DND-41 (cell line): ENCODE measurements at regions not wholly inside any gene's neighbourhood (a gene's known extent, or its start where the extent isn't known, plus 50 kb on each side); places are given as distances from the start of the nearest gene placed in this dataset.

ENCODE experiments used
- ATAC-seq: fragments of 200-7000 bp; cut with Tn5 transposase; 3 replicates; pipeline ENCODE4 v1.9.1; 2021; ENCODE audit warnings: low read depth; ENCODE audit not compliant: insufficient read depth
- DNase-seq: peaks from one replicate; pipeline ENCODE4 v3.0.0-alpha.2; 2020
- H2AFZ ChIP-seq: 2 replicates; pipeline ENCODE4 v1.6.0; 2012; ENCODE audit warnings: low read depth, low read length
- H3K27ac ChIP-seq: 2 replicates; pipeline ENCODE4 v1.5.1; 2012; ENCODE audit warnings: low read length, inconsistent platforms
- H3K27me3 ChIP-seq: fragments of 200-600 bp; sonication (generic); 2 replicates; pipeline ENCODE4 v1.6.0; 2012; ENCODE audit warnings: low read length, mild to moderate bottlenecking, inconsistent platforms; ENCODE audit not compliant: insufficient read depth, poor library complexity
- H3K36me3 ChIP-seq: 2 replicates; pipeline ENCODE4 v1.5.1; 2012; ENCODE audit warnings: low read length, inconsistent platforms; ENCODE audit not compliant: insufficient read depth
- H3K4me1 ChIP-seq: 2 replicates; pipeline ENCODE4 v1.5.1; 2012; ENCODE audit warnings: mild to moderate bottlenecking, low read length; ENCODE audit not compliant: insufficient read depth
- H3K4me2 ChIP-seq: 2 replicates; pipeline ENCODE4 v1.6.0; 2012; ENCODE audit warnings: mild to moderate bottlenecking, moderate library complexity, low read length, inconsistent platforms; ENCODE audit not compliant: insufficient read depth
- H3K4me3 ChIP-seq, 2 experiments: fragments of 200-600 bp in 1 of 2; shearing (Covaris generic) in 1 of 2; 2 replicates each; pipeline ENCODE4 v1.5.1; 2012 to 2016; ENCODE audit warnings: inconsistent platforms in 2 of 2, low read length in 2 of 2, mild to moderate bottlenecking in 2 of 2, low read depth in 1 of 2, moderate library complexity in 1 of 2
- H3K79me2 ChIP-seq: 2 replicates; pipeline ENCODE4 v1.6.0; 2012; ENCODE audit warnings: low read length, inconsistent platforms; ENCODE audit not compliant: insufficient read depth
- H3K9ac ChIP-seq: 2 replicates; pipeline ENCODE4 v1.6.0; 2012; ENCODE audit warnings: low read depth, mild to moderate bottlenecking, inconsistent platforms, low read length, moderate library complexity
- H3K9me3 ChIP-seq: 2 replicates; pipeline ENCODE4 v1.5.1; 2012; ENCODE audit warnings: low read length, moderate library complexity, mild to moderate bottlenecking, inconsistent platforms; ENCODE audit not compliant: insufficient read depth, severe bottlenecking
- H4K20me1 ChIP-seq: 2 replicates; pipeline ENCODE4 v1.6.0; 2012; ENCODE audit warnings: low read length; ENCODE audit not compliant: insufficient read depth
- EZH2 ChIP-seq: IDR thresholded peaks from 3 replicates; pipeline ENCODE4 v1.6.1; 2012; ENCODE audit warnings: borderline replicate concordance, low read depth, mild to moderate bottlenecking, moderate library complexity, low read length, inconsistent platforms; ENCODE audit not compliant: severe bottlenecking
- TF ChIP-seq, protein P1 (sequence below): IDR thresholded peaks from 2 replicates; pipeline ENCODE4 v1.5.1; 2012; ENCODE audit warnings: borderline replicate concordance, low read length, moderate library complexity, mild to moderate bottlenecking; ENCODE audit not compliant: poor library complexity, severe bottlenecking; ENCODE audit errors: extremely low read depth

DNA sequence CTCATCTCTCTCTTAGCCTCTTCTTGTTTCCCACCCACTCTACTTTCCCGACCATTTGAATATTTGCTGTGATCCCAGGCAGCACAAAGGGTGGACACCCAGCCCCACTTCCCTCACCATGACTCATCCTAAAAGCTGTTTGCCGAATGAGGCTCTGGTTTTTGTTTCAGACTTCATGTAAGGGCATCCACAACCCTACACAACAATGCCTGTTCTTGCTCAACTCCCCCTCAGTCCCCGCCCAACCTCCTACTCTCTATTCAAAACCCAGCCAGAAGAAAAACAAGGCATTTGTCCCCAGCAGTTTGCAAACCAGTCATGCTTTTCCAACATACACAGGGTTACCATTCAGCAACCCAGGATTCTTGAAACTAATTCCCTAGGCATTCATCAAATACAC lies 516.5 kb upstream of the CNKSR2 start:
- no peaks in the 10 kb centered on the region for H3K36me3 ChIP-seq
- TF ChIP-seq EZH2 = no peak
- H2AFZ ChIP-seq = no peak overlapping the region
- ATAC-seq = no peak
- DNase-seq = no peak
- H3K27me3 ChIP-seq = no peaks in the 10 kb centered on the region
- H3K27ac ChIP-seq = no peak overlapping the region
- no peak overlapping the region for H3K4me3 ChIP-seq
- H3K4me1 ChIP-seq = no peaks in the 10 kb centered on the region
- no peaks in the 10 kb centered on the region for H4K20me1 ChIP-seq
- no peaks in the 10 kb centered on the region for H3K9me3 ChIP-seq
- no peak overlapping the region for H3K4me2 ChIP-seq
- H3K79me2 ChIP-seq = no peaks in the 10 kb centered on the region
- H3K9ac ChIP-seq = no peak overlapping the region

DNA sequence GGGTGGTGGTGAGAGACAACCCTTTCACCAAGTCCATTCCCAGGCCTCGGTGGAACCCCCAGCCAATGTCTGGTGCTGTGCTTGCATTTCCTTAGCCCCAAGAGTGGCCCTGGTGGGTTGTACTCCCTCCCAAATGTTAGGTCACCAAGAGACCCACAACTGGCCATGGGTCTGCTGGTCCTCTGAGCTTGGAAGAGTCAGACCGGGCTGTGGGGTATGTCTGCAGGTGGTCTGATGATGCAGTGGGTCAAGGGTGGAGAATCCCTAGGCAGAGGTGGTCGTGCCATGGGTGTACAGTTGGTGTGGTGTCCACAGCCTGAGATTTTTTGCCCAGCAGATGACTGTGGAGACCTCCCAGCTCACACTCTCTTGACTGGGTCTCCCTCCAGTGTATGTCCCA lies 535.7 kb upstream of the CNKSR2 start:
- H3K9me3 ChIP-seq = no peaks in the 10 kb centered on the region
- no peaks in the 10 kb centered on the region for H3K27me3 ChIP-seq
- ATAC-seq (no peak), DNase-seq (no peak)
- H3K4me2 ChIP-seq = no peak overlapping the region
- H3K4me3 ChIP-seq = no peak overlapping the region
- H4K20me1 ChIP-seq = no peaks in the 10 kb centered on the region
- TF ChIP-seq EZH2 = no peak
- TF ChIP-seq, protein P1, sequence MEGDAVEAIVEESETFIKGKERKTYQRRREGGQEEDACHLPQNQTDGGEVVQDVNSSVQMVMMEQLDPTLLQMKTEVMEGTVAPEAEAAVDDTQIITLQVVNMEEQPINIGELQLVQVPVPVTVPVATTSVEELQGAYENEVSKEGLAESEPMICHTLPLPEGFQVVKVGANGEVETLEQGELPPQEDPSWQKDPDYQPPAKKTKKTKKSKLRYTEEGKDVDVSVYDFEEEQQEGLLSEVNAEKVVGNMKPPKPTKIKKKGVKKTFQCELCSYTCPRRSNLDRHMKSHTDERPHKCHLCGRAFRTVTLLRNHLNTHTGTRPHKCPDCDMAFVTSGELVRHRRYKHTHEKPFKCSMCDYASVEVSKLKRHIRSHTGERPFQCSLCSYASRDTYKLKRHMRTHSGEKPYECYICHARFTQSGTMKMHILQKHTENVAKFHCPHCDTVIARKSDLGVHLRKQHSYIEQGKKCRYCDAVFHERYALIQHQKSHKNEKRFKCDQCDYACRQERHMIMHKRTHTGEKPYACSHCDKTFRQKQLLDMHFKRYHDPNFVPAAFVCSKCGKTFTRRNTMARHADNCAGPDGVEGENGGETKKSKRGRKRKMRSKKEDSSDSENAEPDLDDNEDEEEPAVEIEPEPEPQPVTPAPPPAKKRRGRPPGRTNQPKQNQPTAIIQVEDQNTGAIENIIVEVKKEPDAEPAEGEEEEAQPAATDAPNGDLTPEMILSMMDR = no peak
- no peaks in the 10 kb centered on the region for H3K36me3 ChIP-seq
- no peak overlapping the region for H3K27ac ChIP-seq
- H3K9ac ChIP-seq = no peak overlapping the region
- no peak overlapping the region for H2AFZ ChIP-seq
- H3K79me2 ChIP-seq = no peaks in the 10 kb centered on the region
- no peaks in the 10 kb centered on the region for H3K4me1 ChIP-seq

DNA sequence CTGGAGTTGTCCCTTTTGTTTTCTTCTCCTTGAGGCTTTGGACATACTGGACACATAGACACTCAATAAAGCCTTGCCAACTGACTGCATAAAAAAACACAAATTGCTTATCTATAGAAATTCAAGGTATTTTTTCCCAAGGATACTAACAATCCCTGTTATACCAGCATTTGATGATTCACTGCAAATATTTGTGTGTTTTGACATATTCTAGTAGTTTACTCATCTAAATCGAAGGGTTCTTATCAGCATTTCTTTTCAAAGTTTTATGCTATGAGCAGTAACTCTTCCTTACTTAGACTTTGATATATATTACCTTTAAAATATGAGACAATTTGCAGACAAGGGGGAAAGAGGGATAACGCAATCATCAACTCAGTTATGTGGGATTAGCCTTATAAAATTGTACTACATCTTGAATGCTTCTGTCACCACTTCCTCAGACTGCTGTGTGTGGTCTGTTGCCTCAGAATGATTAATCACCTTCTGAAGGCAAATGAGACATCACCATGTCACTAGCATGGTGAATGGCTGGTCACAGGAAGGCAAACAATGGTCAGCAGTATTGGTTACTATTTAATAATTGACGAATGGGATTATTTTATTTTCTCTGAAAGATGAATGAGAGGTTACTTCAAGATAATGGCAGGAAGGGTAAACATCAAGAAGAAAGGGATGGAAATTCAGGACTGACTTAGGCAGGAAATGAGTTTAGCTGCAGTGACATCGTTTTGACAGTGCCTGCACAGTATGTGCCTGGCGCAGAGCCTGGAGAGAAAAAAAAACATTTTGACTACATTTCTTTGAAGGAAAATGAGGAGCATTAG lies 544.3 kb upstream of the CNKSR2 start:
- no peak overlapping the region for H3K9ac ChIP-seq
- H3K79me2 ChIP-seq = no peaks in the 10 kb centered on the region
- no peak overlapping the region for H2AFZ ChIP-seq
- H3K27me3 ChIP-seq = no peaks in the 10 kb centered on the region
- H4K20me1 ChIP-seq = no peaks in the 10 kb centered on the region
- H3K4me2 ChIP-seq = no peak overlapping the region
- no peaks in the 10 kb centered on the region for H3K4me1 ChIP-seq
- H3K36me3 ChIP-seq = no peaks in the 10 kb centered on the region
- H3K4me3 ChIP-seq = no peak overlapping the region
- TF ChIP-seq, protein P1 = no peak
- no peak for TF ChIP-seq EZH2
- ATAC-seq (no peak), DNase-seq (no peak)
- no peak overlapping the region for H3K27ac ChIP-seq
- no peaks in the 10 kb centered on the region for H3K9me3 ChIP-seq

DNA sequence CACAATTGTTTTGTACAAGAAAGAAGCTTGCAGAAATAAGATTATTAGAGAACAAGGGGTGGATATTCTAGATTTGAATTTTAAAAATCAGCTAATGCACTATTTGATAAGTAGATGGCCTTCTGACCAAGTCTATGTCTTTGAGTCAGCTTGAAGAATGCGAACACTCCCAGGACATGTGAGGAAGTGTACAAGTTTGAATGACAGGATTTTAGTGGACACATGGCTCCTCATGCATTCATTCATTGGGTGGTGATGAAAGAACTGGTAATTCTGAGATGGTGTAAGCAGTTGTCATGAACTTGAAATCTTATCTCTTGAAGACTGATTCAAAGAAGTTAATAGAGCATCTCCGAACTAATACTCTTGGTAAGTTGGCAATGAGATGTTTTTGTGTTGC lies 548.2 kb upstream of the CNKSR2 start:
- H3K9me3 ChIP-seq = no peaks in the 10 kb centered on the region
- no peaks in the 10 kb centered on the region for H3K27me3 ChIP-seq
- no peaks in the 10 kb centered on the region for H3K36me3 ChIP-seq
- H3K4me3 ChIP-seq = no peak overlapping the region
- H3K79me2 ChIP-seq = no peaks in the 10 kb centered on the region
- DNase-seq = no peak
- H3K27ac ChIP-seq = no peak overlapping the region
- H2AFZ ChIP-seq = no peak overlapping the region
- no peak for ATAC-seq
- H3K4me2 ChIP-seq = no peak overlapping the region
- no peaks in the 10 kb centered on the region for H4K20me1 ChIP-seq
- H3K4me1 ChIP-seq = no peaks in the 10 kb centered on the region
- no peak for TF ChIP-seq EZH2
- TF ChIP-seq, protein P1 = no peak
- no peak overlapping the region for H3K9ac ChIP-seq
